C4-2B (cell line): ENCODE measurements at regions not wholly inside any gene's neighbourhood (a gene's known extent, or its start where the extent isn't known, plus 50 kb on each side); places are given as distances from the start of the nearest gene placed in this dataset.

Experiments
- CTCF ChIP-seq: fragments of 450-650 bp; conservative IDR thresholded peaks from 2 replicates; pipeline ENCODE4 v1.5.1; 2017; ENCODE audit warnings: mild to moderate bottlenecking
- ZFX ChIP-seq: fragments of 450-650 bp; IDR thresholded peaks from 2 replicates; pipeline ENCODE4 v1.6.1; 2017

DNA sequence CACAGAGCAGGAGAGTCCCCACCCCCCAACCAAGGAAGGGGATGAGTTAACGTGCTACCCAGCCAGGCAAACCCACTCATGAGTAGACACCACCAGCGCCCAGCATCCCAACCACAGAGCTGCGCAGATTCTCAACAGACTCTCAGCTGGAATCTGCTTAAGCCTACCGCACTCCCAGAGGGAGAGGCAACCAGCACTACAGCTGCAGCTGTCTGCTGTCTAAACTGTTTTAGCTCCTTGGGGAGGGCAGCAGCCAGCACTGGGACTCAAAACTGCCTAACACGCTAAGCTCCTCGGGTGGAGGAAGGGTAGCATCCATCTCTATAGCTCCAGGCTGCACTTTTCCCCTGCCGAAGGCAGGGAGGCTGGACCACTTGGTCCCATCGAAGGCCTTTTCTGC, 539.8 kb downstream of the EPHA7 start:
- TF ChIP-seq CTCF (no peak), ZFX (no peak)
